ENCODE measurements at regions not wholly inside any gene's neighbourhood (a gene's known extent, or its start where the extent isn't known, plus 50 kb on each side); places are given as distances from the start of the nearest gene placed in this dataset.

- TF ChIP-seq CTCF (IDR thresholded peaks at IDR 0.05) (no peak), POLR2A (IDR thresholded peaks at IDR 0.05) (no peak)
Observed at GRCh38 chr6:133814238-133814637, 74.7 kb upstream of the TCF21 start.

All from heart left ventricle (tissue), 13 donors.